AG10803 (cell line): ENCODE measurements at regions not wholly inside any gene's neighbourhood (a gene's known extent, or its start where the extent isn't known, plus 50 kb on each side); places are given as distances from the start of the nearest gene placed in this dataset.

Source experiments
- DNase-seq: peaks from one replicate; pipeline ENCODE4 v3.0.0; 2010; ENCODE audit warnings: low read depth
- H3K4me3 ChIP-seq: 2 replicates; pipeline ENCODE4 v1.5.1; 2011; ENCODE audit warnings: mild to moderate bottlenecking, low read length, control low read depth
- CTCF ChIP-seq: conservative IDR thresholded peaks from 2 replicates; pipeline ENCODE4 v1.5.1; 2011; ENCODE audit warnings: mild to moderate bottlenecking, low read length, control low read depth, inconsistent platforms

DNA sequence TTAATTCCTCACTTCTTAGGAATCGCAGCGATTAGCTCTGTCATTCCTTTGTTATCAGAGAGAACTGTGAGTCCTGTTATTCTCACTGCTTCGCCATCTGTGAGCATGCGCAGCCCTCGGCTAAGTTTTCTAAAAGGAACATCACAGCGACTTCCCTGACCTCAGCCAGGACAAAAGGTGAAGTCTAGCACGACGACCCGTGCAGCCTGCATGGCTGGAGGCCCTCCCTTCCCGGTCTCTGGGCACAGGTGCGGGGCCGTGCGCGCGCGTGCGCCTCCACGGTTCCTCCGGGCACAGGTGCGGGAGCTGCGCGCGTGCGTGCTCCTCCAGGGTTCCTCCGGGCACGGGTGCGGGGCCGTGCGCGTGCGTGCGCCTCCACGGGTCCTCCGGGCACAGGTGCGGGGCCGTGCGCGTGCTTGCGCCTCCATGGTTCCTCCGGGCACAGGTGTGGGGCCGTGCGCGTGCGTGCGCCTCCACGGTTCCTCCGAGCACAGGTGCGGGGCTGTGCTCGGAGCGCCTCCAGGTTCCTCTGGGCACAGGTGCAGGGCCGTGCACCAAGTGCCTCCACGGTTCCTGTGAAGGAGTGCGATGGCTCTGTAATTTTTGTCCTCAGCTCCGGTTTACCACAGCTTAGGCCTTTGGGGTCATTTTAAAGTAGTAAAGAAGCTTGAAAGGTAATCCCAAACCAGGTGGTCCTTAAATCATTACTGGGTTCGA, 212.3 kb downstream of the ERMARD start:
- no peak overlapping the region for H3K4me3 ChIP-seq
- no peak for TF ChIP-seq CTCF
- DNase-seq: no peak

GRCh38 chr6:169962604-169963469, 211.4 kb downstream of the ERMARD start:
- H3K4me3 ChIP-seq: no peak overlapping the region
- no peak for DNase-seq
- TF ChIP-seq CTCF: no peak

- no peak for DNase-seq
- no peak for TF ChIP-seq CTCF
- H3K4me3 ChIP-seq: no peak overlapping the region
These were observed 210.5 kb downstream of the ERMARD start for GRCh38 chr6:169961772-169962561.

DNA sequence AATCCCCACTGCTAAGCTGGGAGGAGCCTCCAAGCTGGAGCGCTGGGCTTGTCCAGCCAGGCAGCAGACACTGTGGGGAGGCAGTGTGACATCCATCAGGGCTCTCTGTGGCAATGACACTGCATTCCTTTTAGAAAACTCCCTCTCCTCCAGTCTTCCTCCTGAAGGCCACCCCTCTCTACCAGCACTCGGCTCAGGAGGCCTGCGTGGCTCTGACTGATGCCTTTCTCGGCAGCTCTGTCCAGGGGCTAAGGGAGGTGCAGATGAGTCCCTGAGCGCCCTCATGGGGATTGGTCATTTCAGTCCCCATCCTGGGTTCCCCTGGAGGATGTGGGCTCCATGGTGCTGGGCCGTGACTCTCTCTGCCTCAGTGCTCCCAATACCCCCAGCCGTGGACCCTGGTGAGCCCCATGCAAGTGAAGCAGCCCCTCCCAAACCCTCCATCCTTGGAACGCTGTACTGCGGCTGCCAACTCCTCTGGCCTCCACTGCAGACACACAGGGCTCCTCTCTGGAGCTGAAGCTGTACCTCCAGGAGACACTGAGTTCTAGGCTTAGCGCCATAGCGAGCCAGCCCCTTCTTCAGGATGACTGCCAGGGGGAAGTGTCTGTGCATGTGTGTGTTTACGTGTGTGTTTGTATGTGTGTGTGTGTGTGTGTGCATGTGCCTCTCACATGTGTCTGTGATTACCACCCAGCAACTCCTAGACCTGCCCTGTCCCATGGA, 209.6 kb downstream of the ERMARD start:
- TF ChIP-seq CTCF: no peak
- no peak overlapping the region for H3K4me3 ChIP-seq
- no peak for DNase-seq

DNA sequence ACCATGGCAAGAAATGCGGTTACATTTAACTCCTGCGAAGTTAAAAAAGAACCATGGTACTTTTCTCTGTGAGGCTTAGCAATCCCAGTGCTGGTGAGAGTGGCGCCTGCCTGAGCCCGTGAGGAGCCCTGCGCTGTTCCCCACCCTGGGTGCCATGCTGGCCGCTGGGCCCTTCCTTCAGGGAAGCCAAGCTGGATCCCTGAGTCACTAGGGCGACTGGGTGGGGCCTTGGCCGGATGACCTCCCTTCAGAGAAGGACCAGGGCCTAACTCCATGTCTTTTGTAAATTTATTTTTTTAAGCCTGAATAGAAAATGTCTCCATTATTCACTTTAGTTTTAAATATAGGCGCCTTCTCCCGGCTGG, 209.1 kb downstream of the ERMARD start:
- DNase-seq: no peak
- TF ChIP-seq CTCF: no peak
- H3K4me3 ChIP-seq: no peak overlapping the region

DNA sequence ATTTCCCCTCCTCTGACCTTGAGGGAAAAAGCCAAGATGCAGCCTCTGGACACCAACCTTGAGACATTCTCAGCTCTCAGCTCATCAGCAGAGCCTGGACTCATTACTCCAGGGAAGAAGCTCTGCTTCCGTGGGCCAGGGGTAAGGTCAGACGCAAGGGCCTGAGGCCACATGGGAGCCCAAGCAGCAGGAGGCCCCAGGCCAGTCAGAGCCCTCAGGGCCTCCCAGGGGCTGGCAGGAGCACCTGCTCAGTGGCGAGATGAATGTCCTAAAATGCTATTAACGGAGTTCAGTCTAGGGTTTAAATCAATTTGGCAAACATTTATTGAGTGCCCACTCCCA, 208.6 kb downstream of the ERMARD start:
- DNase-seq: no peak
- H3K4me3 ChIP-seq: no peak overlapping the region
- no peak for TF ChIP-seq CTCF
